Urothelium cell line (cell line): ENCODE measurements at regions not wholly inside any gene's neighbourhood (a gene's known extent, or its start where the extent isn't known, plus 50 kb on each side); places are given as distances from the start of the nearest gene placed in this dataset.

Source experiments
- DNase-seq: peaks from one replicate; pipeline ENCODE4 v3.0.0; 2011; ENCODE audit warnings: low spot score, mixed read lengths
- FAIRE-seq: peaks from 2 replicates; lab custom pipeline; 2011; peaks lifted over from hg19 to GRCh38; lab: Jason Lieb, UNC

DNA sequence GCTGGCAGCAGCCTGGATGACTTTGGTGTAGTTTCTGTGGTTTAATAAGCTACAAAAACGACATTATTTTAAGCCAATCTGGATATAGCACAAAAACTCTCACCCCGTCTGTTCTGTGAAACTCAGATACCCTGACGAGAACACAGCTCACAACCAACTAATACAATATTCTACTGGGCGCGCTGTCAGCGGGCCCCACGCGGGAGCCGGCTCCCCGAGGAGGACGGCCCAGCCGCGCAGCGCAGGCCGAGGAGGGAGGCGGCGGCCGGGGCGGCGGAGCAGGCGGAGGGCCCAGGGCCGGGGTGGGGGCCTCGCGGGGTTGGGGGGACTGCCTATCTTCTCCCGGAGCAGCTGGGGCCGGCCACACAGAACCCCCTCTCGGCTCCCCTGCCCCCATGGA lies 87.2 kb upstream of the POU3F1 start:
- FAIRE-seq (no peak), DNase-seq (no peak)

DNA sequence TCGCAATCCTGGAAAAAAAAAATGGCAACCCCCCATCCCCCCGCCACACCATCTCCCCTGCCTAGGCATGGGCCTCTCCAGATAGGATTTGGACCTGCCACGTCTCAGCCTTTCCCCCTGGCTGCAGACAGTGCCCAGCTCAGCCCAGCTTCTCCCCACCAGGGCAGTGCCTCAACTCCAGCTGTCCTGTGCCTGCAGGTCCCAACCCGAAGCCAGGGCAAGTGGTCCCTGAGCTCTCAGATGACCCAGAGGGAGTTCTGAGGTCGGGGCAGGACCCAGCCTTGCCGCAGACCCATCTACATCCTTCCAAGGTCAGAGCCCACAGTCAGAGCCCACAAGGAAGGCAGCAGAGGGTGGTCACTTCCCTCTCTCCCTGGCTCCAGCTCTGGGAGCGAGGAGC lies 86.7 kb upstream of the POU3F1 start:
- FAIRE-seq (peak; percentile 17), DNase-seq (no peak)

DNA sequence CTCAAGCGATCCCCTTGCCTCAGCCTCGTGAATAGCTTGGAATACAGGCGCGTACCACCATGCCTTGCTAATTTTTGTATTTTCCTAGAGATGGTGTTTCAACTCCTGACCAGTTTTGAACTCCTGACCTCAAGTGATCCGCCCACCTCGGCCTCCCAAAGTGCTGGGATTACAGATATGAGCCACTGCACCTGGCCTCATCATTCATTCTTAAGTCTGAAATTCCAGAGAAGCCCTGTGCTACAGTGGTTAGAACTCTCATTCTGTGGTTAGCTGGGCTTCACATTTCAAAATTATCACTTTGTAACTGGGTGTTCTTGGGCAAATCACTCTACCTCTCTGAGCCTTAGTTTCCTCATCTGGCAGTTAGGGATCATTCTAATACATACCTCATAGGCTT lies 86.1 kb upstream of the POU3F1 start:
- FAIRE-seq (no peak), DNase-seq (no peak)

GRCh38 chr1:38131024-38131585 lies 84.5 kb upstream of the POU3F1 start:
- FAIRE-seq = no peak
- DNase-seq = no peak

- FAIRE-seq (no peak), DNase-seq (no peak)
Observed at GRCh38 chr1:38129971-38130370, 83.4 kb upstream of the POU3F1 start.

DNA sequence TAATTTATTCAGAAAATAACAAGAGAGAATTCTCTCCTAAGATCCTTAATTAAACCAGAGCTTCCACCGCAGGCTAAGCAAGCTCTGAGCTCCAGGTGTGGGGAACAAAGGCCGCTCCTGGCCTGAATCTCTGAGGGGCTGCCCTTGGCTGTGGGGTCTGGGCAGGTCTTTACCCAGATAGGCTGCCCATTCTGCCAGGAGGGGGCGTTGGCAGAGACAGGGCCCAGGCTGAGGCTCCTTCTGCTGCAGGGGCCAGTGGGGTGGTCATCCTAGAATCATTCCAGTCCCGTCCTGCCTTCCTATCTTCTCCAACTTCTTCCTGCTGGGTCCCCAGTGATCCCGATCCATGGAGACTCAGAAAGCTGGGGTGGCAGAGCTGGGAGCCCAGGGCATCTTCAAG lies 82.9 kb upstream of the POU3F1 start:
- FAIRE-seq (no peak), DNase-seq (no peak)

GRCh38 chr1:38128926-38129453 lies 82.4 kb upstream of the POU3F1 start:
- FAIRE-seq (no peak), DNase-seq (no peak)

GRCh38 chr1:38128511-38128910 lies 81.9 kb upstream of the POU3F1 start:
- DNase-seq = no peak
- FAIRE-seq = no peak

DNA sequence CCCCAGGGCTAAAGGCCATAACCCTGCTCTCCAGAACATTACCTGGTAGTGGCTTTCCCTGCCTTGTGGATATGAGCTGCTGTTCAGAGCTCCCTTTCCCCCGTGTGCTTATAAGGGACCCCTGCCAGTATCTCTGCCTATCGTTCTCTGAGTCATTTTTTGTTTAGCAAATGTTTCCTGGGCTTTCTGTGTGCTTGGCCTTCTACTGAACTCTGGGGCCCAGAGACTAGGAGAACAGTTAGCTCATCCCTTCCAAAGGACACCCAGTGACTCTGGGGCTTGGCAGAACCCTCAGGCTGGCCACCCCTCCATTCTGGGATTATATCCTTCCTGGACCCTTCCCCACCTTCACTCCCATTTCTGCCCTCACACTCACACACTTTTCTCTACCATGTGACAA lies 80.8 kb upstream of the POU3F1 start:
- FAIRE-seq (no peak), DNase-seq (no peak)

- DNase-seq (no peak), FAIRE-seq (no peak)
Observed at GRCh38 chr1:38126970-38127369, 80.4 kb upstream of the POU3F1 start.

- FAIRE-seq = no peak
- DNase-seq = no peak
Observed at GRCh38 chr1:38125837-38126520, 79.4 kb upstream of the POU3F1 start.

DNA sequence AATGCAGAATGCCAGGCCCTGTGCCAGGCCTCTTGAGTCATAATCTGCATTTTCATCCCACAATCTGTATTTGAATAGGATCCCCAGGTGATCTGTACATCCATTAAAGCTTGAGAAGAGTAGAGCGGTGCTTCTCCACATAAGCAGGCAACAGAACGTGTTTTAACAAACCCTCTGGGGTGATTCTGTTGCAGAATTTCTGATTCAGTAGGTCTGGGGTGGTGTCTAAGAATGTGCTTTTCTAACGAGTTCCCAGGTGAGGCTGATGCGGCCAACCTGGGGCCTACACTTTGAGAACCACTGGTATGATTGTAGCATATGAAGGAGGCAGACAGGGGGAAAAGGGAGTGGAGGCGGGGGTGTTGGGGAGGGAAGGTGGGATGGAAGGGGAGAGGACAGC lies 78.4 kb upstream of the POU3F1 start:
- FAIRE-seq (no peak), DNase-seq (no peak)

DNA sequence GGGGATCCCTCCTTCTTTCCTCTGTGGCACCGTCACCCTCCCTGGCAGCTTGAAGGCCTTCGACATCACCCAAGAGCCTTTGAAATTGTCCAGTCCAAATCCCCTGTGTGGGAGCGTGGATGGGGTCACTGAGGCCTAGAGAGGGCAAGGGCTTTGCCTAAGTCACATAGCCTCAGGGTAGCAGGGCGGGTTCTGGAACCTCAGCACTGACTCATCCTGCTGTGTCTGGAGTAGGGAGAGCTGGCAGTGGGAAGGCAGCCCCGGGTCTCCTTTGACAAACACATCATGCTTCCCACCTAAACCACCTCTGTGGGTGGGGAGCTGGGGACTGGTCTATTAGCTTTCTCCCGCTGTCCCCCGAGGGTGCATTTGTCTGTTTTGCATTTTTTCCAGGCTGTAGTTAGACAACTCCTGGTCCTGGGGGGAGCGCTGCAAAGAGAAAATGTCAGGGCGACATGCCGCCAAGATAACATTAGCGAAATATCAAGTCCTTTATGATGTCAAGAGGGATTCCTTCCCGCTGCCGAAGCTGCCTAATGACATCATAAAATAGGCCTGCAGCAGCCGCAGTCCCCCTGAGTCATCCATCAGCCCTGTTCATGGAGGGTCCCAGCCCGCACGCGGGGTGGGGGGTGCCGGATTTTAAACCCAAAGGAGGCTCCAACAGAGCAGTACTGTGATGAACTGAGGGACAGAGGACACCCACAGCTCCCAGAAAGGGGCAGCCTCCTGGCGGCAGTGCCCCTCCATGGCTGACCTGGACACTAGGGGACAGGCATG lies 77.0 kb upstream of the POU3F1 start:
- FAIRE-seq (no peak), DNase-seq (peak; percentile 59)

DNA sequence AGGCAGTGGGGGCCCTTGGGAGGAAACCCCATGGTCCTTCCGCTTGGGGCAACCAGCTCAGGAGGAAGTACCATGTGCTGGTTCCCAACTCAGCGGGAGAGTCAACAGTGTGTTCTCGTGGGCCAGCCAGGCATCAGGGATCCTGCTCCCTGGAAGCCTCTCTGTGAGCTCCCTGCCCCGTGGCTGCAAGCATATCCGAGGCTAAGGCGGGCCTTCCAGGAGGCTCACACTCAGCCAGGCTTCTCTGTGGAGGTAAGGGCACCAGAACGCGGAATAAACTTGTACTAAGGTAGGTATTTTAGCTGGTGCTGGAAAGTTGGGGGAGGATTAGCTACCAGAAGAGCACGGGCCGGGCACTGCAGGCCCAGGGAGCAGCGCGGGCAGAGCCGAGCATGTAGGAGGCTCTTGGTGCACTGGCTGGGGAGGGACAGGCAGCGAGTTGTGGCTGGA lies 74.7 kb upstream of the POU3F1 start:
- DNase-seq = no peak
- no peak for FAIRE-seq

DNA sequence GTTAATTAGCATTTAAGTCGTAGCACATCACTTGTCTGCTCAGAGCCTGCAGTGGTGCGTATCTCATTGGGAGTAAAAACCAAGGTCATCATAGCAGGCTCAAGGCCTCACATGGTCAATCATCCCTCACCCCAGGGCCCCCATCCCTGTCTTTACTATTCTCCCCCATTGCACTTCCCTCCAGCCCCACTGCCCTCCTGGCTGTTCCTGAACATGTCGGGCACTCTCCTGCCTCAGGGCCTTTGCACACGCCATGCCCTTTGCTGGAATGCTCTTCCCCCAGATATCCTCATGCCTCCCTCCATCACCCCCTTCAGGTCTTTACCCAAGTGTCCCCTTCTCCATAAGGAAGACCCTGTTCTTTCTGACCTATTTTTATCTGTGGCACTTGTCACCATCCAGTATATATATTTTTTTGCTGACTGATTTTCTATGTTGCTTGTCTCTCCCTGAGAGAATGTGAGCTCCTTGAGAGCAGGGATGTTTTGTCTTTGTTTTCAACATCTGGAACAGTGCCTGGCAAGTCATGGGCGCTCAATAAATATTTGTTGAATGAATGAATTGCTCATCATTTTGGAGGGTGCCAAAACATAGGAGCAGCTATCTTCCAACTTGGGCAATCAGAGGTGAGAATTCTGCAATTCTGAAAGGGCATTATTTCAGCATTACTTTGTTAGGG lies 74.1 kb upstream of the POU3F1 start:
- DNase-seq (no peak), FAIRE-seq (no peak)

GRCh38 chr1:38118976-38119375 lies 72.4 kb upstream of the POU3F1 start:
- FAIRE-seq = no peak
- DNase-seq = no peak

DNA sequence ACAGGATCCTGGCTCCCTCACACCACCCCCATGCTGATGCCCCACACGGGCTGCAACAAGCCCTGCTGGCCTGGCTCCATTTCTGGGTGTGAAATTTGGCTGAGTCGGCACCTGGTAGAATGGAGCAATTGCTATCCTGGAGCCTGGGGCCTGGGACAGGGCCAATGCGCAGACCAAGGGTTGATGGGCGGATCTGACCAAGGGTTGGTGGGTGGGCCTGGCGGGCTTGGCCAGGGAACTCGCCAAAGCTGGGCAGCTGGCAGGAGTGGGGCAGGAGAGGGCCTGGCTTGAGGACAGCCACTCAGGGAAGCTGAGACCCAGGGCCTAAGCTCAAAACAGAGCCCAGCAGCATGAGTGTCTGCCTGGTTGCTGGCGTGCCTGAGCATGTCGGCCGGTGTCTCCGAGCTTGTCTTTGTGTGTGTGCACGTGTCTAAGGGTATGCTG lies 70.9 kb upstream of the POU3F1 start:
- DNase-seq = no peak
- peak; percentile 5 for FAIRE-seq

DNA sequence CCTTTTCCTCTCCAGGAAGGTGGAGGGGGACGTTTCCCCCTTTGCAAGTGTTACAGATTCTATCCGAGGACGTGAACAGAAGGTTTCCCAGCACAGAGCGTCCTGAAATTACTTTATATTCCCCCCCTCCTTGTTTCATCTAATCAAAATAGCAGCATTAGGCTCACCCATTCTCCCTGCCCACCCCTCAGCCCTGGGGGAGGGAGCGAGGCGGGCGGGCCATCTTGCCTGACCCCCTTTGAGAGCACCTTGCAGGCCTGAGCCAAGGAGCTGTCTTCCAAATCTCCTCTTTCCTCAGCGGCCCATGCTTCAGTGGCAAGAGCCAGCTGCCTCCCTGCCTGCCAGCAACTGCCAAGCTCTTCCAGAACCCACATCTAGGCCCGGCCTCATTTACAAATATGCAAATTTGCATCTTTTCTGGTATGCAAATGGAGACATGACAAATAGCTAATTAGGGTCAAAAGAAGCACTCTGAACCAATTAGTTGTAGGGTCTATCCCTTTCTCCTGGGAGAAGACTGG lies 69.1 kb upstream of the POU3F1 start:
- DNase-seq (no peak), FAIRE-seq (no peak)

DNA sequence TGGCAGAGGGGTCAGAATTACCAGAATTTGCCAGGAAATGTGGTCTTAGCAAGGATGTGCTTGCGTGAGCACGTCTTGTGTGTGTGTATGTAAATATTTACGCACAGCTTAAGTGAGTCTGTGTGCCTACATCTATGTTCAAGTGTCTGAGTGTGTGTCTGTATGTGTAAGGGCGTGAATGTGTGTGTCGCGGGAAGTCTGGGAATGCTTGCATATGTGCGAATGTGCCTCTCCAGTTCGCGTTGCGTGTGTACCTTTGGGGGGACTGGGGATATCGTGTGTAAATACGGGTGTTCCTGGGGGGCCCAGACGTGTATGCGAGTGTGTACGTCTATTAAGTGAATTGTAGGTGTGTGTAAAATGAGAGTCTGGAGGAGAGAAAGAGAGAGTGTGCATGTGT lies 68.6 kb upstream of the POU3F1 start:
- FAIRE-seq (no peak), DNase-seq (no peak)

DNA sequence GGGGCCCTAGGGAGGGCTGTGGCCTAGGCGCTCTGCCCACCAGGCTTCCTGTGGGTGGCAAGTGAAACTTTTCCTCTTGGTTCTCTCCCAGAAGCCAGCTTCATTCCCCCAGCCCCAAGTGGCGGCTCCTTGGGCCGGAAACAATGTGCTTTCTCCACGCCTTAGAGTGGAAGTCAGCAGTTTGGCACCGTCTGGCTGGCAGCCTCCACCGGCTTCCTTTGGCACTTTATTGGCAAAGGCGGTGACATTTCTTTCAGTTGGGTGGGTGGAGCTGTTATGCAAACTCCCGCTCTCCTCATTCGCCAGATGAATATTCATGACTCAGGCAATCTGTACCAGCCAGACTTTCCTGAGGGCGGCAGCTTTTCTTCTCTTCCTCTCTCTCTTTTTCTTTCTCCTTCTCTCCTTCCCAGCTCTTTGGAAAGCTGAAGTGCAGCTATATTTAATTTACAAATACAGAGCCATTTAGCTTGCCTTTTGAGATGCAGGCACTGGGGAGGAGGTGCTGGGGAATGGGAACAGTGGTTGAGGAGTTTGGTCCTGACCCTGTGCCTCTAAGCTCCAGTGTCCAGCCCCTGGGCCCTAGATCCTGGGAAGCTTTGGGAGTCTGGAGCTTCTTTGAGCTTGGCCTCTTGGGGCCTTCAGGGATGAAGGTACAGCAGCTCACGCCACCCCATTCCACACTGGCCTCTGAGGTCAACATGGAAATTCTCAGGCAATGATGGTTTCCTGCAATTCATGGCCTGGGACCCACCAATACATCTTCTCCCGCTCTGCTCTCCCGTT lies 67.8 kb upstream of the POU3F1 start:
- DNase-seq = no peak
- no peak for FAIRE-seq
